GM18498 (cell line): ENCODE measurements at regions not wholly inside any gene's neighbourhood (a gene's known extent, or its start where the extent isn't known, plus 50 kb on each side); places are given as distances from the start of the nearest gene placed in this dataset.

Experiments
- ATAC-seq: cut with Tn5 transposase; IDR thresholded peaks from one replicate; pipeline ENCODE4 v1.9.1; 2021; ENCODE audit warnings: mild to moderate bottlenecking, moderate library complexity; ENCODE audit not compliant: unreplicated experiment

- peak; percentile 43 for ATAC-seq
Observed at GRCh38 chr2:136207030-136207623, 89.2 kb upstream of the CXCR4 start.

- ATAC-seq = peak; percentile 97
Observed at GRCh38 chr2:136206613-136207012, 88.7 kb upstream of the CXCR4 start.

- no peak for ATAC-seq
Observed at GRCh38 chr2:136205615-136206014, 87.7 kb upstream of the CXCR4 start.

GRCh38 chr2:136204971-136205370, 87.0 kb upstream of the CXCR4 start:
- ATAC-seq = no peak

GRCh38 chr2:136195226-136195625, 77.3 kb upstream of the CXCR4 start:
- ATAC-seq = no peak

- no peak for ATAC-seq
Observed at GRCh38 chr2:136191041-136191440, 73.1 kb upstream of the CXCR4 start.

GRCh38 chr2:136189221-136189782, 71.4 kb upstream of the CXCR4 start:
- no peak for ATAC-seq

- ATAC-seq = no peak
Observed at GRCh38 chr2:136188086-136188485, 70.1 kb upstream of the CXCR4 start.

- no peak for ATAC-seq
Observed at GRCh38 chr2:136185981-136186776, 68.2 kb upstream of the CXCR4 start.

- ATAC-seq = no peak
Observed at GRCh38 chr2:136183097-136183496, 65.1 kb upstream of the CXCR4 start.

- no peak for ATAC-seq
Observed at GRCh38 chr2:136182315-136182714, 64.4 kb upstream of the CXCR4 start.

- no peak for ATAC-seq
Observed at GRCh38 chr2:136179602-136179975, 61.6 kb upstream of the CXCR4 start.

- no peak for ATAC-seq
Observed at GRCh38 chr2:136178941-136179601, 61.1 kb upstream of the CXCR4 start.

- ATAC-seq = no peak
Observed at GRCh38 chr2:136175868-136176267, 57.9 kb upstream of the CXCR4 start.

- ATAC-seq = no peak
Observed at GRCh38 chr2:136175466-136175865, 57.5 kb upstream of the CXCR4 start.

GRCh38 chr2:136173126-136173525, 55.2 kb upstream of the CXCR4 start:
- no peak for ATAC-seq

- ATAC-seq = no peak
Observed at GRCh38 chr2:136171223-136171622, 53.3 kb upstream of the CXCR4 start.

GRCh38 chr2:136168720-136169119, 50.8 kb upstream of the CXCR4 start:
- ATAC-seq = no peak

- ATAC-seq = no peak
Observed at GRCh38 chr2:136167721-136168475, 49.9 kb upstream of the CXCR4 start.
